Gastrocnemius medialis (tissue), 4 donors: ENCODE measurements at regions not wholly inside any gene's neighbourhood (a gene's known extent, or its start where the extent isn't known, plus 50 kb on each side); places are given as distances from the start of the nearest gene placed in this dataset.

Experiments used
- CTCF ChIP-seq, 5 experiments: fragments of 450-650 bp in 3 of 5; fragments of 200-600 bp in 2 of 5; sonication (generic) in 2 of 5; IDR thresholded peaks in 4 of 5; conservative IDR thresholded peaks in 1 of 5; 1 replicate in 4 of 5; 2 replicates in 1 of 5; pipeline ENCODE4 v1.5.1; 2016 to 2019; ENCODE audit warnings: antibody characterized with exemption in 5 of 5, mild to moderate bottlenecking in 3 of 5, moderate library complexity in 3 of 5
- POLR2A ChIP-seq, 2 donors: fragments of 450-650 bp; IDR thresholded peaks; one replicate each; pipeline ENCODE4 v1.6.1; 2017; ENCODE audit warnings: antibody characterized with exemption in 2 of 2, mild to moderate bottlenecking in 2 of 2, moderate library complexity in 2 of 2

GRCh38 chr5:133811168-133811567 is 157.3 kb downstream of the C5orf15 start:
- TF ChIP-seq CTCF (IDR thresholded peaks at IDR 0.05 in 4 of 5, conservative IDR thresholded peaks at IDR 0.05 in 1 of 5): no peak
- TF ChIP-seq POLR2A (IDR thresholded peaks at IDR 0.05): no peak
